ENCODE measurements at regions not wholly inside any gene's neighbourhood (a gene's known extent, or its start where the extent isn't known, plus 50 kb on each side); places are given as distances from the start of the nearest gene placed in this dataset.
"Not testable (repeated sequence)": the region's sequence is repeated elsewhere in the genome, so short reads cannot be mapped to it uniquely, and the experiment has no call there.

- 76% methylated on average over 5 of the region's 5 CpGs for WGBS
- TF ChIP-seq POLR2A (IDR thresholded peaks at IDR 0.05) (no peak), EP300 (IDR thresholded peaks at IDR 0.05) (no peak), POLR2AphosphoS5 (IDR thresholded peaks at IDR 0.05) (no peak), CTCF (IDR thresholded peaks at IDR 0.05) (no peak)
- no peaks in the 10 kb centered on the region for H3K4me1 ChIP-seq
- H3K27me3 ChIP-seq, result no peaks in the 10 kb centered on the region
- no peak overlapping the region for H3K4me3 ChIP-seq
- H3K36me3 ChIP-seq, result no peaks in the 10 kb centered on the region
- H3K27ac ChIP-seq, result no peak overlapping the region
- no peak for DNase-seq (ENCODE audit: low spot score in 2 of 2)
- no peaks in the 10 kb centered on the region for H3K9me3 ChIP-seq
Observed at GRCh38 chr5:118326481-118327045, 661.8 kb downstream of the DTWD2 start.

- TF ChIP-seq POLR2AphosphoS5 (IDR thresholded peaks at IDR 0.05), result no peak
- TF ChIP-seq CTCF (IDR thresholded peaks at IDR 0.05), result no peak
- TF ChIP-seq POLR2A (IDR thresholded peaks at IDR 0.05), result no peak
- no peak for TF ChIP-seq EP300 (IDR thresholded peaks at IDR 0.05)
- Histone ChIP-seq H3K9me3 (no peaks in the 10 kb centered on the region), H3K36me3 (no peaks in the 10 kb centered on the region), H3K27ac (no peak overlapping the region), H3K4me1 (no peaks in the 10 kb centered on the region), H3K4me3 (no peak overlapping the region), H3K27me3 (no peaks in the 10 kb centered on the region)
- 51% methylated on average over 2 of the region's 2 CpGs for WGBS
- no peak for DNase-seq (ENCODE audit: low spot score in 2 of 2)
Observed at GRCh38 chr5:118325931-118326330, 662.4 kb downstream of the DTWD2 start.

- H3K4me1 ChIP-seq; H3K27ac ChIP-seq; H3K27me3 ChIP-seq; H3K4me3 ChIP-seq; H3K36me3 ChIP-seq; DNase-seq (ENCODE audit: low spot score in 2 of 2); H3K9me3 ChIP-seq: not testable (repeated sequence)
- 98% methylated on average over 5 of the region's 5 CpGs for WGBS
Observed at GRCh38 chr5:118323723-118324122, 664.6 kb downstream of the DTWD2 start.

GRCh38 chr5:118321081-118321480 lies 667.3 kb downstream of the DTWD2 start:
- Histone ChIP-seq H3K9me3 (no peaks in the 10 kb centered on the region), H3K4me3 (no peak overlapping the region), H3K27ac (no peak overlapping the region), H3K4me1 (no peaks in the 10 kb centered on the region), H3K36me3 (no peaks in the 10 kb centered on the region), H3K27me3 (no peaks in the 10 kb centered on the region)
- no peak for TF ChIP-seq CTCF (IDR thresholded peaks at IDR 0.05)
- TF ChIP-seq EP300 (IDR thresholded peaks at IDR 0.05), result no peak
- no peak for TF ChIP-seq POLR2A (IDR thresholded peaks at IDR 0.05)
- no peak for TF ChIP-seq POLR2AphosphoS5 (IDR thresholded peaks at IDR 0.05)
- DNase-seq (ENCODE audit: low spot score in 2 of 2), result no peak
- WGBS, result 85% methylated on average over 2 of the region's 2 CpGs

- Histone ChIP-seq H3K36me3 (no peaks in the 10 kb centered on the region), H3K27me3 (no peaks in the 10 kb centered on the region), H3K27ac (no peak overlapping the region), H3K4me1 (no peaks in the 10 kb centered on the region), H3K9me3 (no peaks in the 10 kb centered on the region), H3K4me3 (no peak overlapping the region)
- WGBS, result 93% methylated on average over 4 of the region's 4 CpGs
- DNase-seq (ENCODE audit: low spot score in 2 of 2), result no peak
- no peak for TF ChIP-seq POLR2AphosphoS5 (IDR thresholded peaks at IDR 0.05)
- no peak for TF ChIP-seq EP300 (IDR thresholded peaks at IDR 0.05)
- TF ChIP-seq POLR2A (IDR thresholded peaks at IDR 0.05), result no peak
- no peak for TF ChIP-seq CTCF (IDR thresholded peaks at IDR 0.05)
Observed at GRCh38 chr5:118320121-118320520, 668.2 kb downstream of the DTWD2 start.

GRCh38 chr5:118314931-118315330 lies 673.4 kb downstream of the DTWD2 start:
- Histone ChIP-seq H3K9me3 (no peaks in the 10 kb centered on the region), H3K4me1 (no peaks in the 10 kb centered on the region), H3K36me3 (no peaks in the 10 kb centered on the region), H3K27ac (no peak overlapping the region), H3K4me3 (no peak overlapping the region), H3K27me3 (no peaks in the 10 kb centered on the region)
- TF ChIP-seq POLR2AphosphoS5 (IDR thresholded peaks at IDR 0.05), result no peak
- no peak for TF ChIP-seq POLR2A (IDR thresholded peaks at IDR 0.05)
- TF ChIP-seq CTCF (IDR thresholded peaks at IDR 0.05), result no peak
- TF ChIP-seq EP300 (IDR thresholded peaks at IDR 0.05), result no peak
- no peak for DNase-seq (ENCODE audit: low spot score in 2 of 2)
- 57% methylated on average over 3 of the region's 3 CpGs for WGBS
